ENCODE measurements at regions not wholly inside any gene's neighbourhood (a gene's known extent, or its start where the extent isn't known, plus 50 kb on each side); places are given as distances from the start of the nearest gene placed in this dataset.

DNA sequence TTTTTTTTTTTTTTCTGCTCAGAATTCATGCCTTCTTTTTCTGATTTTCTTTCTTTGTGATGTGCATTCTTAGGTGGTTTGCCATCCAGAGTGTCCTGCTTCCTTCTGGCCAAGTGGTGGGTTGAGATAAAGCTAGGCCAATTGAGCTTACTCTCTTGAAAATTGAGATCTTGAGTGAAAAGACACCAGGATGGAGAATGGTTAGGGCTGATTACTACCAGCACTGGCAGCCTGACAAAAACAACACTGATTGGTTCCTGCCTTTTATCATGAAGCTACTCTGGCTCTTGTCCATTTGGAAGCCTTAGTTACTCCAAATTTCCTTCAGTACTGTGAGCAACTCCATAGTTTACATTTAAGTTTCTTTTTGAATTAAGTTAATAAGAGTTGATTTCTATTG is 404.0 kb downstream of the PPARGC1A start:
- intact Hi-C loops (cut with DNase I): no loop called here
- FAIRE-seq: no peak

GRCh38 chr4:23484689-23485088 is 405.2 kb downstream of the PPARGC1A start:
- H3K4me1 ChIP-seq: no peaks in the 10 kb centered on the region
- no peak for ATAC-seq
- no peaks in the 10 kb centered on the region for H3K36me3 ChIP-seq
- H3K27me3 ChIP-seq: no peaks in the 10 kb centered on the region
- 9 to 28% methylated on average over 4 of the region's 4 CpGs for WGBS, 2 donors
- no peak for DNase-seq
- no peaks in the 10 kb centered on the region for H3K9me3 ChIP-seq
- no peak overlapping the region for H3K27ac ChIP-seq
- intact Hi-C loops (cut with DNase I): no loop called here
- no peak for TF ChIP-seq CTCF (IDR thresholded peaks at IDR 0.05)
- no peak for FAIRE-seq
- H3K4me3 ChIP-seq: no peak overlapping the region

More for the DNA sequence above, 404.0 kb downstream of the PPARGC1A start:
- Histone ChIP-seq H3K9me3 (no peaks in the 10 kb centered on the region), H3K4me1 (no peaks in the 10 kb centered on the region), H3K4me3 (no peak overlapping the region), H3K27me3 (no peaks in the 10 kb centered on the region), H3K27ac (no peak overlapping the region), H3K36me3 (no peaks in the 10 kb centered on the region)
- DNase-seq (no peak), ATAC-seq (no peak)
- TF ChIP-seq CTCF (IDR thresholded peaks at IDR 0.05): no peak

DNA sequence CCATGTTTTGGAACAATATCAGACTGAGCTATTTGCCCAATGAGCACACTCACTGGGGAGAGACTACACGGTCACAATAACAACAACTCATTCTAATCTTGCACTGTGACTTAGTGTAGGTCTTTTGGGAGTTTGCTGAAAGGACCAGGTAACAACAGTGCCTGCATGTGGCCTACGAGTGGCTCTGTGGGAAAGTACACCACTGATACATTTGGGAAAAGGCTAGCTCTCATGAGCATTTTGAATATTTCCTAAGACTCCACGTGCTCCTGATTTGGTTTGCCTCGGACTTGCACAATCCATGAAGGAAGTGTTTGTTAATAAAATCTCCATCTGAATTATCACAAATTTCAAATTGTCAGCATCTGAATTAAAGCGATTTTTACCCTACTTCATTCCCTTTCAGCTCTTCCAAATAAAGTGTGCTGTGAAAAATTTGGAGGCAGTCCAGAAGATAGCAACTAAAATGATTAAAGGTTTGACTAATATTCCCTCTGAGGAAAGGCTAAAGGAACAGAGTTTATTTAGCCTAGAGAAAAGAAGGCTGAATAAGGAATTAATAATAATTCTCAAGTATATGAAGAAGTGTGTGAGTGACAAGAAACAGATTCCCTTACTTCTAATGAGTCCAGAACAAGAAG is 406.4 kb downstream of the PPARGC1A start:
- TF ChIP-seq CTCF (IDR thresholded peaks at IDR 0.05): no peak
- Histone ChIP-seq H3K27ac (no peak overlapping the region), H3K9me3 (no peaks in the 10 kb centered on the region), H3K4me1 (no peaks in the 10 kb centered on the region), H3K27me3 (no peaks in the 10 kb centered on the region), H3K4me3 (no peak overlapping the region), H3K36me3 (no peaks in the 10 kb centered on the region)
- DNase-seq: no peak
- no peak for FAIRE-seq
- ATAC-seq: no peak
- intact Hi-C loops (cut with DNase I): no loop called here
- WGBS, 2 donors: 38 to 50% methylated on average over 5 of the region's 5 CpGs

GRCh38 chr4:23481566-23481965 is 408.3 kb downstream of the PPARGC1A start:
- ATAC-seq: no peak
- no peak for DNase-seq

More at GRCh38 chr4:23481566-23481965, 408.3 kb downstream of the PPARGC1A start:
- TF ChIP-seq CTCF (IDR thresholded peaks at IDR 0.05): no peak
- Histone ChIP-seq H3K27ac (no peak overlapping the region), H3K36me3 (no peaks in the 10 kb centered on the region), H3K4me3 (no peak overlapping the region), H3K4me1 (no peaks in the 10 kb centered on the region), H3K9me3 (no peaks in the 10 kb centered on the region), H3K27me3 (no peaks in the 10 kb centered on the region)
- FAIRE-seq: no peak
- intact Hi-C loops (cut with DNase I): no loop called here
- WGBS, 2 donors: 55 to 79% methylated on average over 1 of the region's 1 CpG

Measured in pancreas (tissue), 10 donors.